HEK293T (cell line): ENCODE measurements at regions not wholly inside any gene's neighbourhood (a gene's known extent, or its start where the extent isn't known, plus 50 kb on each side); places are given as distances from the start of the nearest gene placed in this dataset.

Experiments used
- CTCF ChIA-PET: fragments of 350-600 bp; formaldehyde crosslinking; extraction: SDS; loops from one replicate; lab custom pipeline; 2021; ENCODE audit warnings: antibody characterized with exemption, inconsistent platforms; lab: Yijun Ruan, JAX
- POLR2A ChIA-PET: fragments of 350-600 bp; formaldehyde crosslinking; extraction: SDS; loops from one replicate; lab custom pipeline; 2020; ENCODE audit warnings: antibody characterized with exemption, inconsistent platforms; lab: Yijun Ruan, JAX
- DNase-seq: peaks from one replicate; pipeline ENCODE4 v3.0.0; 2012; ENCODE audit warnings: mixed read lengths; ENCODE audit errors: extremely low spot score
- ARNT ChIP-seq: fragments of 450-650 bp; IDR thresholded peaks from 2 replicates; pipeline ENCODE4 v1.6.1; 2017; ENCODE audit warnings: mild to moderate bottlenecking
- BHLHE40 ChIP-seq: fragments of 450-650 bp; IDR thresholded peaks from 2 replicates; pipeline ENCODE4 v1.6.1; 2016; ENCODE audit warnings: mild to moderate bottlenecking, moderate library complexity, borderline replicate concordance
- CTBP1 ChIP-seq: fragments of 450-650 bp; IDR thresholded peaks from 2 replicates; pipeline ENCODE4 v1.6.1; 2016; ENCODE audit warnings: borderline replicate concordance
- ELF4 ChIP-seq: fragments of 450-650 bp; IDR thresholded peaks from 2 replicates; pipeline ENCODE4 v1.6.1; 2017; ENCODE audit warnings: antibody characterized with exemption
- FOXA1 ChIP-seq: fragments of 450-650 bp; IDR thresholded peaks from 2 replicates; pipeline ENCODE4 v1.6.1; 2016; ENCODE audit warnings: mild to moderate bottlenecking
- FOXK2 ChIP-seq: fragments of 450-650 bp; IDR thresholded peaks from 2 replicates; pipeline ENCODE4 v1.6.1; 2016; ENCODE audit warnings: mild to moderate bottlenecking
- FOXM1 ChIP-seq: fragments of 450-650 bp; IDR thresholded peaks from 2 replicates; pipeline ENCODE4 v1.6.1; 2017; ENCODE audit warnings: mild to moderate bottlenecking, borderline replicate concordance
- HDGF ChIP-seq: fragments of 450-650 bp; IDR thresholded peaks from 2 replicates; pipeline ENCODE4 v1.6.1; 2017; ENCODE audit warnings: antibody characterized with exemption, borderline replicate concordance
- L3MBTL2 ChIP-seq: fragments of 450-650 bp; conservative IDR thresholded peaks from 2 replicates; pipeline ENCODE4 v1.6.1; 2016; ENCODE audit warnings: mild to moderate bottlenecking
- LEF1 ChIP-seq: fragments of 450-650 bp; IDR thresholded peaks from 2 replicates; pipeline ENCODE4 v1.6.1; 2017; ENCODE audit warnings: mild to moderate bottlenecking, borderline replicate concordance
- NFRKB ChIP-seq: fragments of 450-650 bp; IDR thresholded peaks from 2 replicates; pipeline ENCODE4 v1.6.1; 2016; ENCODE audit warnings: mild to moderate bottlenecking, moderate library complexity
- SP1 ChIP-seq: fragments of 450-650 bp; IDR thresholded peaks from 2 replicates; pipeline ENCODE4 v1.6.1; 2017
- SUZ12 ChIP-seq: fragments of 450-650 bp; IDR thresholded peaks from 2 replicates; pipeline ENCODE4 v1.6.1; 2016; ENCODE audit warnings: mild to moderate bottlenecking
- TARDBP ChIP-seq: fragments of 450-650 bp; IDR thresholded peaks from 2 replicates; pipeline ENCODE4 v1.6.1; 2016
- ZNF384 ChIP-seq: fragments of 450-650 bp; IDR thresholded peaks from 2 replicates; pipeline ENCODE4 v1.6.1; 2016
- TF ChIP-seq, protein P1 (sequence below): fragments of 450-650 bp; IDR thresholded peaks from 2 replicates; pipeline ENCODE4 v1.6.1; 2016

- ChIA-PET POLR2A (no interaction called here), CTCF (interaction anchor here (0.6 kb wide), 1 partner anchor 369 kb away, joined by 3 read pairs; no protein-coding TSS in a partner anchor)
- TF ChIP-seq L3MBTL2 (no peak), LEF1 (no peak), ELF4 (no peak), FOXA1 (no peak), ZNF384 (no peak), FOXM1 (no peak), TARDBP (no peak), NFRKB (no peak), HDGF (no peak), FOXK2 (no peak), BHLHE40 (no peak), ARNT (no peak), SP1 (no peak), CTBP1 (no peak), SUZ12 (no peak)
- TF ChIP-seq, protein P1, sequence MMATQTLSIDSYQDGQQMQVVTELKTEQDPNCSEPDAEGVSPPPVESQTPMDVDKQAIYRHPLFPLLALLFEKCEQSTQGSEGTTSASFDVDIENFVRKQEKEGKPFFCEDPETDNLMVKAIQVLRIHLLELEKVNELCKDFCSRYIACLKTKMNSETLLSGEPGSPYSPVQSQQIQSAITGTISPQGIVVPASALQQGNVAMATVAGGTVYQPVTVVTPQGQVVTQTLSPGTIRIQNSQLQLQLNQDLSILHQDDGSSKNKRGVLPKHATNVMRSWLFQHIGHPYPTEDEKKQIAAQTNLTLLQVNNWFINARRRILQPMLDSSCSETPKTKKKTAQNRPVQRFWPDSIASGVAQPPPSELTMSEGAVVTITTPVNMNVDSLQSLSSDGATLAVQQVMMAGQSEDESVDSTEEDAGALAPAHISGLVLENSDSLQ: no peak
- DNase-seq: no peak
These were observed 52.4 kb downstream of the ATOSA start for GRCh38 chr15:52626671-52627369.

DNA sequence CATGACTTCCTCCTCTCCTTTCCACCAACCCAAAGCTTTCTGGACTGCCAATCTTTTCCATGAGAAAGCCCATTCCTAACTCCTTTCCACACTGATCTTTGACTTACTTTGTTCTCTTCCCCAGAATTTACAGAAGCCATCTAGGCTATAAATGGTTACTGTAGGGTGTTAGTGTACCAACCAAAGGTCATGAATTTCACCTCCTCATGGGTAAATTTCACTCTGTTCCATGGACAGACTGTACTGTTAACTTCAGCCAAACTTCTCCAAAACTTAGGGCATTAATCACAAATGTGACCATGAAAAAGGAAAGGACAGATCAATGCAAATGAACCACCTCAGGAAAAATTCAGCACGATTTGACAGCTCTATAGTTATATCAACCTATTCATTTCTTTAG lies 54.9 kb downstream of the ATOSA start:
- DNase-seq: no peak
- ChIA-PET CTCF (no interaction called here), POLR2A (no interaction called here)
- TF ChIP-seq FOXM1 (no peak), NFRKB (no peak)

DNA sequence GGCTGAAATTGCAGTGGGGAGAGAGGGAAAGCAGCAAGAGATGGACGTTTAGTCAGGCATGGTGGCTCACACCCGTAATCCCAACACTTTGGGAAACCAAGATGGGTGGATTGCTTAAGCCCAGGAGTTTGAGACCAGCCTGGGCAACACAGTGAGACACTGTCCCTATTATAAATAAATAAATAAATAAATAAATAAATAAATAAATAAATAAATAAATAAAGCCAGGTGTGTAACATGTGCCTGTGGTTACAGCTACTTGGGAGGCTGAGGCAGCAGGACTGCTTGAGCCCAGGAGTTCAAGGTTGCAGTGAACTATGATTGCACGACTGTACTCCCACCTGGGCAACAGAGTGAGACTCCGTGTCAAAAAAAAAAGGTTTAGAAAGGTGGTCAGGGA lies 54.0 kb upstream of the ARPP19 start:
- no peak for DNase-seq
- ChIA-PET POLR2A (no interaction called here), CTCF (no interaction called here)
- no peak for TF ChIP-seq ELF4
- TF ChIP-seq ARNT: no peak
- TF ChIP-seq BHLHE40: no peak
- TF ChIP-seq CTBP1: no peak
- TF ChIP-seq LEF1: no peak

- POLR2A ChIA-PET: no interaction called here
- CTCF ChIA-PET: no interaction called here
- TF ChIP-seq ZNF384 (no peak), SP1 (no peak), FOXA1 (no peak)
- TF ChIP-seq, protein P1: no peak
- no peak for DNase-seq
These were observed 51.7 kb upstream of the ARPP19 start for GRCh38 chr15:52620496-52620895.
